IMR-90 (cell line): ENCODE measurements at regions not wholly inside any gene's neighbourhood (a gene's known extent, or its start where the extent isn't known, plus 50 kb on each side); places are given as distances from the start of the nearest gene placed in this dataset.

ENCODE experiments used
- ATAC-seq: fragments of 200-7000 bp; cut with Tn5 transposase; 2 replicates; pipeline ENCODE4 v1.9.1; 2020; ENCODE audit warnings: low read depth, mild to moderate bottlenecking, moderate library complexity
- BruUV-seq: library from RNA; stranded (reverse); fragments of 400-500 nt; replicated peaks from 2 replicates; lab custom pipeline; 2021; lab: Mats Ljungman, UMichigan
- CTCF ChIA-PET: fragments of 300-600 bp; formaldehyde crosslinking; extraction: SDS; loops from one replicate; lab custom pipeline; 2021; ENCODE audit warnings: antibody characterized with exemption; lab: Yijun Ruan, JAX
- POLR2A ChIA-PET: fragments of 300-600 bp; sonication (Branson Sonifier 250); formaldehyde crosslinking; loops from one replicate; lab custom pipeline; 2022; ENCODE audit warnings: antibody characterized with exemption; ENCODE audit not compliant: unreplicated experiment; lab: Charles Lee
- DNase-seq: peaks from one replicate; pipeline ENCODE4 v3.0.0; 2013
- H2AFZ ChIP-seq: replicated peaks from 2 replicates; pipeline ENCODE3; 2013; ENCODE audit warnings: low read length, mild to moderate bottlenecking; ENCODE audit not compliant: poor library complexity
- H2AK5ac ChIP-seq: 2 replicates; pipeline ENCODE4 v1.6.1; 2013; ENCODE audit warnings: low read depth, low read length, inconsistent platforms
- H2AK9ac ChIP-seq: replicated peaks from 2 replicates; pipeline ENCODE3; 2013; ENCODE audit warnings: mild to moderate bottlenecking, low read depth, low read length, moderate library complexity; ENCODE audit not compliant: poor library complexity
- H2BK120ac ChIP-seq: 2 replicates; pipeline ENCODE4 v1.6.1; 2013; ENCODE audit warnings: low read depth, low read length, inconsistent platforms
- H2BK15ac ChIP-seq: 3 replicates; pipeline ENCODE4 v1.6.1; 2013; ENCODE audit warnings: low read depth, low read length, inconsistent platforms
- H2BK20ac ChIP-seq: 2 replicates; pipeline ENCODE4 v1.6.1; 2013; ENCODE audit warnings: low read depth, mild to moderate bottlenecking, inconsistent platforms, low read length, moderate library complexity
- H2BK5ac ChIP-seq: 2 replicates; pipeline ENCODE4 v1.6.1; 2013; ENCODE audit warnings: mild to moderate bottlenecking, low read depth, low read length, inconsistent platforms; ENCODE audit not compliant: poor library complexity, severe bottlenecking
- H3K14ac ChIP-seq: replicated peaks from 2 replicates; pipeline ENCODE4 v1.6.1; 2013; ENCODE audit warnings: low read depth, low read length, inconsistent platforms
- H3K18ac ChIP-seq: 2 replicates; pipeline ENCODE4 v1.6.1; 2013; ENCODE audit warnings: low read depth, low read length, control low read depth
- H3K23ac ChIP-seq: 2 replicates; pipeline ENCODE4 v1.6.1; 2013; ENCODE audit warnings: low read depth, low read length, inconsistent platforms
- H3K27ac ChIP-seq: 2 replicates; pipeline ENCODE4 v1.5.1; 2013; ENCODE audit warnings: mild to moderate bottlenecking, control low read depth, low read length; ENCODE audit not compliant: insufficient read depth
- H3K27me3 ChIP-seq: 2 replicates; pipeline ENCODE4 v1.6.1; 2013; ENCODE audit warnings: low read length; ENCODE audit not compliant: control insufficient read depth, insufficient read depth
- H3K36me3 ChIP-seq: 2 replicates; pipeline ENCODE4 v1.6.1; 2013; ENCODE audit warnings: low read length, mixed read lengths; ENCODE audit not compliant: control insufficient read depth, insufficient read depth
- H3K4ac ChIP-seq: 2 replicates; pipeline ENCODE4 v1.6.1; 2013; ENCODE audit warnings: low read depth, low read length, inconsistent platforms
- H3K4me1 ChIP-seq: 2 replicates; pipeline ENCODE4 v1.6.1; 2013; ENCODE audit warnings: low read length, mixed read lengths; ENCODE audit not compliant: control insufficient read depth, insufficient read depth
- H3K4me2 ChIP-seq: 2 replicates; pipeline ENCODE4 v1.6.1; 2013; ENCODE audit warnings: low read depth, mild to moderate bottlenecking, control low read depth, low read length, moderate library complexity
- H3K4me3 ChIP-seq: 2 replicates; pipeline ENCODE4 v1.5.1; 2013; ENCODE audit warnings: low read depth, mild to moderate bottlenecking, control low read depth, low read length, moderate library complexity; ENCODE audit not compliant: insufficient read depth
- H3K56ac ChIP-seq: 2 replicates; pipeline ENCODE4 v1.6.1; 2013; ENCODE audit warnings: low read length, inconsistent platforms; ENCODE audit not compliant: insufficient read depth; ENCODE audit errors: extremely low read depth
- H3K79me1 ChIP-seq, 2 experiments: 2 replicates each; pipeline ENCODE4 v1.6.1; 2013; ENCODE audit warnings: low read length in 2 of 2, inconsistent platforms in 1 of 2, low read depth in 1 of 2
- H3K9ac ChIP-seq: 2 replicates; pipeline ENCODE4 v1.6.1; 2013; ENCODE audit warnings: low read depth, low read length, control low read depth
- H3K9me1 ChIP-seq: 2 replicates; pipeline ENCODE4 v1.6.1; 2013; ENCODE audit warnings: low read length, inconsistent platforms; ENCODE audit not compliant: insufficient read depth
- H3K9me3 ChIP-seq: 2 replicates; pipeline ENCODE4 v1.6.1; 2013; ENCODE audit warnings: low read length; ENCODE audit not compliant: control insufficient read depth, insufficient read depth
- H4K20me1 ChIP-seq: 2 replicates; pipeline ENCODE4 v1.6.1; 2013; ENCODE audit warnings: low read length, inconsistent platforms; ENCODE audit not compliant: insufficient read depth
- H4K5ac ChIP-seq: 2 replicates; pipeline ENCODE4 v1.6.1; 2013; ENCODE audit warnings: mild to moderate bottlenecking, low read depth, low read length, control low read depth
- H4K8ac ChIP-seq, 2 experiments: 2 replicates each; pipeline ENCODE4 v1.6.1; 2013; ENCODE audit warnings: low read depth in 2 of 2, low read length in 2 of 2, control low read depth in 1 of 2, inconsistent platforms in 1 of 2
- H4K91ac ChIP-seq: 2 replicates; pipeline ENCODE4 v1.6.1; 2013; ENCODE audit warnings: low read depth, low read length, inconsistent platforms; ENCODE audit not compliant: insufficient read depth
- BHLHE40 ChIP-seq: fragments of 150-350 bp; IDR thresholded peaks from 2 replicates; pipeline ENCODE4 v1.6.1; 2016; ENCODE audit warnings: mild to moderate bottlenecking, low read depth, low read length
- CEBPB ChIP-seq: IDR thresholded peaks from 2 replicates; pipeline ENCODE4 v1.6.1; 2012; ENCODE audit warnings: low read depth, low read length, improper control_type of control experiment
- CHD1 ChIP-seq: IDR thresholded peaks from 2 replicates; pipeline ENCODE4 v1.6.1; 2012; ENCODE audit warnings: low read depth, low read length, improper control_type of control experiment
- CTCF ChIP-seq: conservative IDR thresholded peaks from 2 replicates; pipeline ENCODE4 v1.5.1; 2012; ENCODE audit warnings: mild to moderate bottlenecking, low read depth, low read length, improper control_type of control experiment
- MAFK ChIP-seq: IDR thresholded peaks from 2 replicates; pipeline ENCODE4 v1.6.1; 2012; ENCODE audit warnings: low read depth, low read length, improper control_type of control experiment
- MAZ ChIP-seq: IDR thresholded peaks from 2 replicates; pipeline ENCODE4 v1.6.1; 2012; ENCODE audit warnings: low read depth, mild to moderate bottlenecking, low read length, improper control_type of control experiment, moderate library complexity, borderline replicate concordance
- MXI1 ChIP-seq: IDR thresholded peaks from 2 replicates; pipeline ENCODE4 v1.6.1; 2012; ENCODE audit warnings: low read depth, mild to moderate bottlenecking, low read length, moderate library complexity, borderline replicate concordance
- NFE2L2 ChIP-seq: fragments of 150-350 bp; IDR thresholded peaks from 2 replicates; pipeline ENCODE4 v1.6.1; 2016; ENCODE audit warnings: low read depth, mild to moderate bottlenecking, low read length
- POLR2A ChIP-seq: IDR thresholded peaks from 2 replicates; pipeline ENCODE4 v1.6.1; 2012; ENCODE audit warnings: mild to moderate bottlenecking, low read depth, low read length
- RAD21 ChIP-seq: IDR thresholded peaks from 2 replicates; pipeline ENCODE4 v1.6.1; 2012; ENCODE audit warnings: low read length, improper control_type of control experiment
- RCOR1 ChIP-seq: IDR thresholded peaks from 2 replicates; pipeline ENCODE4 v1.6.1; 2012; ENCODE audit warnings: mild to moderate bottlenecking, low read length, improper control_type of control experiment; ENCODE audit not compliant: insufficient replicate concordance
- RFX5 ChIP-seq: IDR thresholded peaks from 2 replicates; pipeline ENCODE4 v1.8.0; 2012; ENCODE audit warnings: low read depth, mild to moderate bottlenecking, low read length, moderate library complexity
- SMC3 ChIP-seq: fragments of 150-350 bp; IDR thresholded peaks from 2 replicates; pipeline ENCODE4 v1.6.1; 2016; ENCODE audit warnings: low read depth, mild to moderate bottlenecking, antibody characterized with exemption, low read length, moderate library complexity
- WGBS, 2 experiments: methylation state at CpG; one replicate each; pipeline versions ENCODE4 v1.1.5 to v1.1.7; 2013; ENCODE audit warnings: missing lambda C conversion rate in 2 of 2; ENCODE audit not compliant: insufficient read length in 1 of 2; ENCODE audit errors: extremely low coverage in 2 of 2; 5-methylcytosine and 5-hydroxymethylcytosine counted together
- dilution Hi-C: fragments of 300-500 bp; cut with HindIII; formaldehyde crosslinking; loops from one replicate; pipeline ENCODE4 v1.14.3; 2018; ENCODE audit warnings: low sequenced_read_pairs; ENCODE audit not compliant: unreplicated experiment
- in situ Hi-C: fragments of 300-500 bp; cut with MboI; formaldehyde crosslinking; loops from 3 replicates; pipeline ENCODE4 v1.14.3; 2019; ENCODE audit warnings: low sequenced_read_pairs, inconsistent platforms, mixed read lengths
- intact Hi-C: fragments of 100-400 bp; cut with micrococcal nuclease; formaldehyde crosslinking; loops from 2 replicates; pipeline ENCODE4 v1.10.0; 2022

GRCh38 chr1:29811247-29811646, 574.9 kb downstream of the PTPRU start:
- no peak overlapping the region for H3K4ac ChIP-seq
- no peak overlapping the region for H2BK20ac ChIP-seq
- DNase-seq, result no peak
- no peak overlapping the region for H3K4me3 ChIP-seq
- ChIA-PET POLR2A (no interaction called here), CTCF (no interaction called here)
- H4K91ac ChIP-seq, result no peak overlapping the region
- TF ChIP-seq NFE2L2 (no peak), POLR2A (no peak), MAZ (no peak), RCOR1 (no peak), RFX5 (no peak), RAD21 (no peak), CEBPB (no peak), BHLHE40 (no peak), CTCF (no peak), CHD1 (no peak), MAFK (no peak), MXI1 (no peak), SMC3 (no peak)
- intact Hi-C loops, result no loop called here
- no peak overlapping the region for H3K56ac ChIP-seq
- BruUV-seq, result no TSS peak
- no peak overlapping the region for H3K27ac ChIP-seq
- H3K4me1 ChIP-seq, result no peaks in the 10 kb centered on the region
- no peak overlapping the region for H2AFZ ChIP-seq
- H3K14ac ChIP-seq, result no peak overlapping the region
- H3K9me1 ChIP-seq, result no peaks in the 10 kb centered on the region
- H4K8ac ChIP-seq, result no peak overlapping the region
- in situ Hi-C loops, result no loop called here
- no peaks in the 10 kb centered on the region for H3K79me1 ChIP-seq
- H3K9me3 ChIP-seq, result no peaks in the 10 kb centered on the region
- H2AK9ac ChIP-seq, result no peak overlapping the region
- no peak overlapping the region for H2BK15ac ChIP-seq
- no peaks in the 10 kb centered on the region for H3K27me3 ChIP-seq
- no peak overlapping the region for H4K5ac ChIP-seq
- ATAC-seq, result no peak
- no peak overlapping the region for H2BK120ac ChIP-seq
- H4K20me1 ChIP-seq, result no peaks in the 10 kb centered on the region; the same call in 1 of the 2 replicates
- H2BK5ac ChIP-seq, result no peak overlapping the region
- no CpG with 5 or more reads among the region's 7 CpGs for WGBS, 2 experiments
- H2AK5ac ChIP-seq, result no peak overlapping the region
- dilution Hi-C loops, result no loop called here
- H3K9ac ChIP-seq, result no peak overlapping the region
- no peak overlapping the region for H3K23ac ChIP-seq
- no peak overlapping the region for H3K4me2 ChIP-seq
- H3K36me3 ChIP-seq, result no peaks in the 10 kb centered on the region
- H3K18ac ChIP-seq, result no peak overlapping the region
